MM.1S (cell line): ENCODE measurements at regions not wholly inside any gene's neighbourhood (a gene's known extent, or its start where the extent isn't known, plus 50 kb on each side); places are given as distances from the start of the nearest gene placed in this dataset.

ENCODE experiments used
- DNase-seq: peaks from one replicate; pipeline ENCODE4 v3.0.0-alpha.2; 2015
- H2AFZ ChIP-seq: fragments of 300-600 bp; sonication (generic); 2 replicates; pipeline ENCODE4 v1.6.0; 2016; ENCODE audit warnings: antibody characterized with exemption, low read length
- H3F3A ChIP-seq: fragments of 300-600 bp; sonication (generic); 2 replicates; pipeline ENCODE4 v1.6.1; 2016; ENCODE audit warnings: mild to moderate bottlenecking, antibody characterized with exemption, low read length, moderate library complexity, mixed read lengths; ENCODE audit not compliant: insufficient read depth
- H3K27ac ChIP-seq: fragments of 300-600 bp; sonication (generic); 2 replicates; pipeline ENCODE4 v1.5.1; 2016; ENCODE audit warnings: mild to moderate bottlenecking, low read length
- H3K27me3 ChIP-seq: fragments of 300-600 bp; sonication (generic); replicated peaks from 2 replicates; pipeline ENCODE4 v1.6.0; 2016; ENCODE audit warnings: low read length; ENCODE audit not compliant: insufficient read depth
- H3K36me3 ChIP-seq: fragments of 300-600 bp; sonication (generic); replicated peaks from 2 replicates; pipeline ENCODE4 v1.6.1; 2016; ENCODE audit warnings: mild to moderate bottlenecking, low read length, mixed read lengths; ENCODE audit not compliant: insufficient read depth
- H3K4me1 ChIP-seq: fragments of 300-600 bp; sonication (generic); 2 replicates; pipeline ENCODE4 v1.6.1; 2016; ENCODE audit warnings: low read length, mixed read lengths
- H3K4me2 ChIP-seq: fragments of 300-600 bp; sonication (generic); 2 replicates; pipeline ENCODE4 v1.6.0; 2016; ENCODE audit warnings: low read depth, low read length
- H3K4me3 ChIP-seq: fragments of 300-600 bp; sonication (generic); 2 replicates; pipeline ENCODE4 v1.5.1; 2016; ENCODE audit warnings: low read length, mixed read lengths
- H3K79me2 ChIP-seq: fragments of 300-600 bp; sonication (generic); 2 replicates; pipeline ENCODE4 v1.6.1; 2016; ENCODE audit warnings: mixed run types, low read length, mixed read lengths
- H3K9ac ChIP-seq: fragments of 300-600 bp; sonication (generic); 2 replicates; pipeline ENCODE4 v1.6.1; 2016; ENCODE audit warnings: low read length, mixed read lengths
- H3K9me2 ChIP-seq: fragments of 300-600 bp; sonication (generic); replicated peaks from 2 replicates; pipeline ENCODE4 v1.6.1; 2016; ENCODE audit warnings: mild to moderate bottlenecking, low read length, mixed read lengths; ENCODE audit not compliant: insufficient read depth
- H3K9me3 ChIP-seq: fragments of 300-600 bp; sonication (generic); replicated peaks from 2 replicates; pipeline ENCODE4 v1.6.1; 2016; ENCODE audit warnings: mild to moderate bottlenecking, low read length, mixed read lengths; ENCODE audit not compliant: insufficient read depth
- H4K20me1 ChIP-seq: fragments of 300-600 bp; sonication (generic); 2 replicates; pipeline ENCODE4 v1.6.1; 2016; ENCODE audit warnings: mild to moderate bottlenecking, low read length, moderate library complexity, mixed read lengths; ENCODE audit not compliant: insufficient read depth
- CTCF ChIP-seq: fragments of 300-600 bp; sonication (generic); IDR thresholded peaks from 2 replicates; pipeline ENCODE4 v1.5.1; 2016; ENCODE audit warnings: antibody characterized with exemption, low read length, mixed read lengths
- EZH2 ChIP-seq: fragments of 300-600 bp; sonication (generic); optimal IDR thresholded peaks from 2 replicates; pipeline ENCODE3; 2017; ENCODE audit warnings: low read depth, mild to moderate bottlenecking, antibody characterized with exemption, low read length, mixed read lengths
- EZH2phosphoT487 ChIP-seq: fragments of 300-600 bp; sonication (generic); IDR thresholded peaks from 2 replicates; pipeline ENCODE4 v1.6.1; 2018; ENCODE audit warnings: antibody characterized with exemption, low read length

GRCh38 chr5:90287036-90287435 lies 122.5 kb downstream of the CETN3 start:
- Histone ChIP-seq H3K36me3 (no peaks in the 10 kb centered on the region), H3K27ac (no peak overlapping the region), H3K9me2 (no peaks in the 10 kb centered on the region), H4K20me1 (no peaks in the 10 kb centered on the region), H3K79me2 (no peaks in the 10 kb centered on the region), H3K9ac (no peak overlapping the region), H3K9me3 (no peaks in the 10 kb centered on the region), H3K4me3 (no peak overlapping the region), H3K4me1 (peaks cover 9% of the 10 kb centered on the region; the same call in 1 of the 2 replicates), H3F3A (no peaks in the 10 kb centered on the region), H2AFZ (no peak overlapping the region), H3K4me2 (no peak overlapping the region), H3K27me3 (no peaks in the 10 kb centered on the region)
- no peak for DNase-seq
- TF ChIP-seq CTCF: no peak
- no peak for TF ChIP-seq EZH2
- no peak for TF ChIP-seq EZH2phosphoT487

GRCh38 chr5:90285581-90285980 lies 124.0 kb downstream of the CETN3 start:
- no peak for DNase-seq
- no peaks in the 10 kb centered on the region for H3K9me2 ChIP-seq
- H3K4me3 ChIP-seq: no peak overlapping the region
- H3K4me2 ChIP-seq: no peak overlapping the region
- no peaks in the 10 kb centered on the region for H4K20me1 ChIP-seq
- no peak for TF ChIP-seq EZH2
- TF ChIP-seq CTCF: no peak
- no peak for TF ChIP-seq EZH2phosphoT487
- H3K4me1 ChIP-seq: peaks cover 3% of the 10 kb centered on the region; the same call in 1 of the 2 replicates
- H3K27me3 ChIP-seq: no peaks in the 10 kb centered on the region
- no peaks in the 10 kb centered on the region for H3F3A ChIP-seq
- no peak overlapping the region for H2AFZ ChIP-seq
- H3K27ac ChIP-seq: no peak overlapping the region
- H3K79me2 ChIP-seq: no peaks in the 10 kb centered on the region
- no peaks in the 10 kb centered on the region for H3K9me3 ChIP-seq
- H3K36me3 ChIP-seq: no peaks in the 10 kb centered on the region
- no peak overlapping the region for H3K9ac ChIP-seq

GRCh38 chr5:90284375-90284774 lies 125.2 kb downstream of the CETN3 start:
- Histone ChIP-seq H3K79me2 (no peaks in the 10 kb centered on the region), H4K20me1 (no peaks in the 10 kb centered on the region), H3K4me2 (no peak overlapping the region), H3K9me2 (no peaks in the 10 kb centered on the region), H3K4me1 (no peaks in the 10 kb centered on the region), H3K27ac (no peak overlapping the region), H3K9me3 (no peaks in the 10 kb centered on the region), H3F3A (no peaks in the 10 kb centered on the region), H3K9ac (no peak overlapping the region), H3K36me3 (no peaks in the 10 kb centered on the region), H3K27me3 (no peaks in the 10 kb centered on the region), H3K4me3 (no peak overlapping the region), H2AFZ (no peak overlapping the region)
- no peak for DNase-seq
- TF ChIP-seq EZH2 (no peak), CTCF (no peak), EZH2phosphoT487 (no peak)
